HCT116 (cell line): ENCODE measurements at regions not wholly inside any gene's neighbourhood (a gene's known extent, or its start where the extent isn't known, plus 50 kb on each side); places are given as distances from the start of the nearest gene placed in this dataset.

Experiments
- ATAC-seq: fragments of 200-7000 bp; cut with Tn5 transposase; 2 replicates; pipeline ENCODE4 v1.9.1; 2020; ENCODE audit warnings: mild to moderate bottlenecking, moderate library complexity
- BruUV-seq: library from RNA; stranded (reverse); fragments of 400-500 nt; replicated peaks from 2 replicates; lab custom pipeline; 2021; lab: Mats Ljungman, UMichigan
- CTCF ChIA-PET: fragments of 300-600 bp; sonication (Branson Sonifier 250); formaldehyde crosslinking; loops from one replicate; lab custom pipeline; 2021; ENCODE audit warnings: antibody characterized with exemption; lab: Charles Lee
- POLR2A ChIA-PET: fragments of 300-600, 350-600 bp; sonication (Branson Sonifier 250); formaldehyde crosslinking; loops from one replicate; lab custom pipeline; 2021; ENCODE audit warnings: antibody characterized with exemption; lab: Charles Lee
- RAD21 ChIA-PET, 2 experiments: fragments of 300-600 bp; sonication (Branson Sonifier 250); formaldehyde crosslinking; loops; one replicate each; lab custom pipeline; 2023; ENCODE audit warnings: low total read pairs in 2 of 2; ENCODE audit not compliant: uncharacterized antibody in 2 of 2, unreplicated experiment in 2 of 2, low non-redundant PET in 1 of 2; lab: Charles Lee
- DNase-seq: peaks from one replicate; pipeline ENCODE4 v3.0.0-alpha.2; 2010; ENCODE audit warnings: low read depth, low spot score
- H2AFZ ChIP-seq: fragments of 200-600 bp; shearing (Covaris generic), sonication (generic); 2 replicates; pipeline ENCODE4 v1.6.1; 2017; ENCODE audit warnings: low read depth, mixed run types, mixed read lengths, antibody characterized with exemption, low read length; ENCODE audit not compliant: poor library complexity, severe bottlenecking
- H3K27ac ChIP-seq: 2 replicates; pipeline ENCODE4 v1.5.1; 2012; ENCODE audit warnings: low read depth, low read length
- H3K27me3 ChIP-seq: fragments of 200-600 bp; sonication (generic); 2 replicates; pipeline ENCODE4 v1.6.1; 2016; ENCODE audit warnings: mixed run types, low read length, mixed read lengths; ENCODE audit not compliant: insufficient read depth
- H3K36me3 ChIP-seq, 2 experiments: fragments of 200-500 bp in 1 of 2; fragments of 200-600 bp in 1 of 2; sonication (Bioruptor generic) in 1 of 2; sonication (generic) in 1 of 2; 2 replicates each; pipeline versions ENCODE4 v1.5.1 to v1.6.1; 2014 to 2016; ENCODE audit warnings: low read length in 2 of 2, inconsistent platforms in 1 of 2, mixed read lengths in 1 of 2, mixed run types in 1 of 2; ENCODE audit not compliant: insufficient read depth in 2 of 2, control insufficient read depth in 1 of 2
- H3K4me1 ChIP-seq, 2 experiments: fragments of 200-600 bp in 1 of 2; sonication (generic) in 1 of 2; 2 replicates each; pipeline versions ENCODE4 v1.5.1 to v1.6.1; 2012 to 2017; ENCODE audit warnings: low read length in 2 of 2, inconsistent platforms in 1 of 2, mild to moderate bottlenecking in 1 of 2, mixed read lengths in 1 of 2, mixed run types in 1 of 2, moderate library complexity in 1 of 2; ENCODE audit not compliant: insufficient read depth in 2 of 2, control insufficient read depth in 1 of 2
- H3K4me2 ChIP-seq: fragments of 200-600 bp; sonication (generic); 2 replicates; pipeline ENCODE4 v1.6.1; 2017; ENCODE audit warnings: mixed run types, low read length, mixed read lengths
- H3K4me3 ChIP-seq, 2 experiments: fragments of 200-600 bp in 1 of 2; sonication (generic) in 1 of 2; replicated peaks in 1 of 2; 2 replicates each; pipeline ENCODE4 v1.5.1; 2011 to 2016; ENCODE audit warnings: low read length in 2 of 2, control low read depth in 1 of 2, low read depth in 1 of 2, mild to moderate bottlenecking in 1 of 2, mixed read lengths in 1 of 2, mixed run types in 1 of 2
- H3K79me2 ChIP-seq: fragments of 200-600 bp; sonication (generic); 2 replicates; pipeline ENCODE4 v1.6.1; 2017; ENCODE audit warnings: mild to moderate bottlenecking, mixed run types, low read length, moderate library complexity, mixed read lengths; ENCODE audit not compliant: insufficient read depth
- H3K9ac ChIP-seq: fragments of 200-600 bp; sonication (generic); 2 replicates; pipeline ENCODE4 v1.6.1; 2016; ENCODE audit warnings: low read length, mixed read lengths
- H3K9me2 ChIP-seq: fragments of 200-600 bp; sonication (generic), shearing (Covaris generic); 2 replicates; pipeline ENCODE4 v1.6.1; 2017; ENCODE audit warnings: mixed run types, mild to moderate bottlenecking, moderate library complexity; ENCODE audit not compliant: insufficient read depth
- H3K9me3 ChIP-seq, 2 experiments: fragments of 200-500 bp in 1 of 2; fragments of 200-600 bp in 1 of 2; sonication (Bioruptor generic) in 1 of 2; sonication (generic) in 1 of 2; 2 replicates each; pipeline ENCODE4 v1.6.1; 2014 to 2017; ENCODE audit warnings: low read length in 2 of 2, mixed read lengths in 2 of 2, inconsistent platforms in 1 of 2, low read depth in 1 of 2, mild to moderate bottlenecking in 1 of 2, mixed run types in 1 of 2, moderate library complexity in 1 of 2; ENCODE audit not compliant: control insufficient read depth in 1 of 2, insufficient read depth in 1 of 2
- H4K20me1 ChIP-seq: fragments of 200-600 bp; sonication (generic), shearing (Covaris generic); 2 replicates; pipeline ENCODE4 v1.6.1; 2017; ENCODE audit warnings: mixed run types, mild to moderate bottlenecking, moderate library complexity; ENCODE audit not compliant: insufficient read depth
- ATF3 ChIP-seq: IDR thresholded peaks from 2 replicates; pipeline ENCODE4 v1.6.1; 2012
- CBX3 ChIP-seq: IDR thresholded peaks from 2 replicates; pipeline ENCODE4 v1.6.1; 2012; ENCODE audit warnings: low read depth
- CEBPB ChIP-seq: IDR thresholded peaks from 2 replicates; pipeline ENCODE4 v1.6.1; 2012; ENCODE audit warnings: low read depth
- EZH2 ChIP-seq: fragments of 200-600 bp; sonication (generic); IDR thresholded peaks from 2 replicates; pipeline ENCODE4 v1.6.1; 2017; ENCODE audit warnings: antibody characterized with exemption, mixed run types
- FOSL1 ChIP-seq: IDR thresholded peaks from 2 replicates; pipeline ENCODE4 v1.6.1; 2012; ENCODE audit warnings: low read depth
- JUND ChIP-seq: IDR thresholded peaks from 2 replicates; pipeline ENCODE4 v1.6.1; 2012
- POLR2A ChIP-seq: IDR thresholded peaks from 2 replicates; pipeline ENCODE4 v1.7.0; 2011; ENCODE audit warnings: borderline replicate concordance; ENCODE audit not compliant: insufficient read depth, insufficient read length; ENCODE audit errors: extremely low read depth
- POLR2AphosphoS5 ChIP-seq: IDR thresholded peaks from 2 replicates; pipeline ENCODE4 v1.6.1; 2011; ENCODE audit warnings: mild to moderate bottlenecking, low read depth, low read length, moderate library complexity
- RAD21 ChIP-seq: IDR thresholded peaks from 2 replicates; pipeline ENCODE4 v1.6.1; 2012; ENCODE audit warnings: low read depth, mild to moderate bottlenecking
- REST ChIP-seq: IDR thresholded peaks from 2 replicates; pipeline ENCODE4 v1.6.1; 2012; ENCODE audit warnings: low read depth
- SP1 ChIP-seq: IDR thresholded peaks from 2 replicates; pipeline ENCODE4 v1.6.1; 2012; ENCODE audit warnings: low read depth
- SRF ChIP-seq: IDR thresholded peaks from 2 replicates; pipeline ENCODE4 v1.6.1; 2012; ENCODE audit warnings: low read depth
- TCF7L2 ChIP-seq: IDR thresholded peaks from 2 replicates; pipeline ENCODE4 v1.7.0; 2011; ENCODE audit warnings: borderline replicate concordance, inconsistent platforms; ENCODE audit not compliant: insufficient read depth, insufficient read length; ENCODE audit errors: extremely low read depth
- YY1 ChIP-seq: IDR thresholded peaks from 2 replicates; pipeline ENCODE4 v1.6.1; 2011; ENCODE audit warnings: low read length, low read depth, moderate library complexity, mild to moderate bottlenecking; ENCODE audit not compliant: insufficient replicate concordance; ENCODE audit errors: extremely low read depth
- ZFX ChIP-seq: fragments of 450-650 bp; IDR thresholded peaks from 2 replicates; pipeline ENCODE4 v1.6.1; 2017
- ZNF274 ChIP-seq: fragments of 200-500 bp; sonication (Bioruptor generic); IDR thresholded peaks from 2 replicates; pipeline ENCODE4 v1.6.1; 2014; ENCODE audit warnings: mild to moderate bottlenecking, low read depth, low read length, inconsistent platforms
- intact Hi-C: fragments of 100-400 bp; cut with micrococcal nuclease; formaldehyde crosslinking; loops from 2 replicates; pipeline ENCODE4 v1.10.0; 2022
- TF ChIP-seq, protein P1 (sequence below): IDR thresholded peaks from 2 replicates; pipeline ENCODE4 v1.6.1; 2012

- H3K27ac ChIP-seq: no peak overlapping the region
- H3K36me3 ChIP-seq: no peaks in the 10 kb centered on the region
- H3K4me1 ChIP-seq: no peaks in the 10 kb centered on the region
- no peak overlapping the region for H3K4me2 ChIP-seq
- ATAC-seq (no peak), DNase-seq (no peak)
- no peaks in the 10 kb centered on the region for H3K9me2 ChIP-seq
- H3K9me3 ChIP-seq: no peaks in the 10 kb centered on the region
- RAD21 ChIA-PET: no interaction called here
- CTCF ChIA-PET: no interaction called here
- BruUV-seq: no TSS peak
- no peaks in the 10 kb centered on the region for H3K79me2 ChIP-seq
- H3K4me3 ChIP-seq: no peak overlapping the region
- intact Hi-C loops: no loop called here
- no peak for TF ChIP-seq POLR2AphosphoS5
- no peak for TF ChIP-seq CBX3
- TF ChIP-seq, protein P1, sequence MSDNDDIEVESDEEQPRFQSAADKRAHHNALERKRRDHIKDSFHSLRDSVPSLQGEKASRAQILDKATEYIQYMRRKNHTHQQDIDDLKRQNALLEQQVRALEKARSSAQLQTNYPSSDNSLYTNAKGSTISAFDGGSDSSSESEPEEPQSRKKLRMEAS: no peak
- no peak for TF ChIP-seq ZNF274
- no peak for TF ChIP-seq TCF7L2
- TF ChIP-seq RAD21: no peak
- TF ChIP-seq FOSL1: no peak
- no peak for TF ChIP-seq CEBPB
- TF ChIP-seq SP1: no peak
- no peak for TF ChIP-seq EZH2
- no peak for TF ChIP-seq JUND
- H2AFZ ChIP-seq: no peak overlapping the region
- POLR2A ChIA-PET: no interaction called here
- no peaks in the 10 kb centered on the region for H4K20me1 ChIP-seq
- H3K9ac ChIP-seq: no peak overlapping the region
- no peaks in the 10 kb centered on the region for H3K27me3 ChIP-seq
These were observed 282.0 kb upstream of the PPFIA2 start for GRCh38 chr12:82040987-82041743.

DNA sequence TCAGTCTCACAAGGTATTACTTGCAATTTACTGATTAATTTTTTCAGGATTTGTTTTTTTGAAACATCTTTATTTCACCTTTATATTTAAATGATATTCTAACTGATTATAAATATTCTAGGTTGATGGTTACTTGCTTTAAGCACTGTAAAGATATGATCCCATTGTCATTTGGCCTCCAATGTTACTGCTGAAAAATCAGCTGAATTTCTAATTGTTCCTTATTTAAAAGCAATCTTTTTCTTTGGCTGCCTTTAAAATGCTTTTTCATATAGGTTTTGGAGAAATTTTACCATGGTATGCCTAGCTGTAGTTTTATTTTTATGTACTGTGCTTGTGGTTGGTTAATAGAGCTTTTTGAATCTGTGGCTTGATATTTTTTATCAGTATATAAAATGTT, 275.6 kb upstream of the PPFIA2 start:
- H3K79me2 ChIP-seq: no peaks in the 10 kb centered on the region
- H2AFZ ChIP-seq: no peak overlapping the region
- ChIA-PET CTCF (no interaction called here), POLR2A (no interaction called here), RAD21 (no interaction called here)
- intact Hi-C loops: no loop called here
- no peaks in the 10 kb centered on the region for H4K20me1 ChIP-seq
- H3K4me1 ChIP-seq: no peaks in the 10 kb centered on the region
- no peaks in the 10 kb centered on the region for H3K27me3 ChIP-seq
- H3K9ac ChIP-seq: no peak overlapping the region
- no TSS peak for BruUV-seq
- H3K36me3 ChIP-seq: no peaks in the 10 kb centered on the region
- H3K4me3 ChIP-seq: no peak overlapping the region
- H3K4me2 ChIP-seq: no peak overlapping the region
- no peaks in the 10 kb centered on the region for H3K9me3 ChIP-seq
- ATAC-seq (no peak), DNase-seq (no peak)
- H3K9me2 ChIP-seq: no peaks in the 10 kb centered on the region
- H3K27ac ChIP-seq: no peak overlapping the region
- TF ChIP-seq, protein P1: no peak
- no peak for TF ChIP-seq CBX3
- TF ChIP-seq JUND: no peak
- TF ChIP-seq POLR2A: no peak
- no peak for TF ChIP-seq ZFX
- TF ChIP-seq CEBPB: no peak
- no peak for TF ChIP-seq TCF7L2
- TF ChIP-seq EZH2: no peak
- TF ChIP-seq YY1: no peak
- no peak for TF ChIP-seq RAD21
- TF ChIP-seq ATF3: no peak
- no peak for TF ChIP-seq ZNF274
- no peak for TF ChIP-seq REST
- no peak for TF ChIP-seq SRF
